SK-N-SH (cell line): ENCODE measurements at regions not wholly inside any gene's neighbourhood (a gene's known extent, or its start where the extent isn't known, plus 50 kb on each side); places are given as distances from the start of the nearest gene placed in this dataset.
"Not testable (repeated sequence)": the region's sequence is repeated elsewhere in the genome, so short reads cannot be mapped to it uniquely, and the experiment has no call there.

Experiments
- CTCF ChIA-PET: fragments of 300-600, 350-600 bp; formaldehyde crosslinking; extraction: SDS; loops from one replicate; lab custom pipeline; 2021; lab: Yijun Ruan, JAX
- POLR2A ChIA-PET: fragments of 350-600 bp; sonication (Branson Sonifier 250); formaldehyde crosslinking; extraction: SDS; loops from one replicate; lab custom pipeline; 2020; ENCODE audit warnings: antibody characterized with exemption, inconsistent platforms; lab: Yijun Ruan, JAX
- DNase-seq: peaks from one replicate; pipeline ENCODE4 v3.0.0; 2012
- H2AFZ ChIP-seq: fragments of 200-600 bp; sonication (generic); 2 replicates; pipeline ENCODE4 v1.8.1; 2016; ENCODE audit warnings: antibody characterized with exemption, mild to moderate bottlenecking, low read depth
- H3F3A ChIP-seq: fragments of 200-600 bp; sonication (generic); replicated peaks from 2 replicates; pipeline ENCODE3; 2016; ENCODE audit warnings: antibody characterized with exemption, mild to moderate bottlenecking; ENCODE audit not compliant: insufficient read depth
- H3K27ac ChIP-seq, 2 experiments: fragments of 200-500 bp in 1 of 2; fragments of 200-600 bp in 1 of 2; sonication (Bioruptor generic) in 1 of 2; sonication (generic), shearing (Covaris generic) in 1 of 2; 2 replicates each; pipeline versions ENCODE4 v1.5.1 to v1.6.1; 2014 to 2016; ENCODE audit warnings: low read depth in 2 of 2, inconsistent platforms in 1 of 2, low read length in 1 of 2, mild to moderate bottlenecking in 1 of 2, mixed read lengths in 1 of 2
- H3K27me3 ChIP-seq: fragments of 200-600 bp; sonication (generic), shearing (Covaris generic); 2 replicates; pipeline ENCODE4 v1.6.1; 2016; ENCODE audit warnings: mixed run types; ENCODE audit not compliant: insufficient read depth
- H3K36me3 ChIP-seq, 2 experiments: fragments of 200-500 bp in 1 of 2; fragments of 200-600 bp in 1 of 2; sonication (Bioruptor generic) in 1 of 2; sonication (generic) in 1 of 2; replicated peaks in 1 of 2; 2 replicates each; pipeline versions ENCODE3 to v1.5.1; 2014 to 2016; ENCODE audit warnings: low read length in 1 of 2, mild to moderate bottlenecking in 1 of 2; ENCODE audit not compliant: insufficient read depth in 2 of 2, control insufficient read depth in 1 of 2
- H3K4me1 ChIP-seq, 2 experiments: fragments of 200-500 bp in 1 of 2; fragments of 200-600 bp in 1 of 2; sonication (Bioruptor generic) in 1 of 2; sonication (generic), shearing (Covaris generic) in 1 of 2; 2 replicates each; pipeline versions ENCODE4 v1.5.1 to v1.6.1; 2014 to 2016; ENCODE audit warnings: low read depth in 1 of 2, low read length in 1 of 2, mixed run types in 1 of 2; ENCODE audit not compliant: insufficient read depth in 2 of 2, control insufficient read depth in 1 of 2
- H3K4me2 ChIP-seq: fragments of 200-600 bp; sonication (generic), shearing (Covaris generic); 2 replicates; pipeline ENCODE4 v1.6.1; 2017; ENCODE audit warnings: mixed run types
- H3K4me3 ChIP-seq, 2 experiments: fragments of 200-500 bp in 1 of 2; fragments of 200-600 bp in 1 of 2; sonication (Bioruptor generic) in 1 of 2; sonication (generic), shearing (Covaris generic) in 1 of 2; 2 replicates each; pipeline versions ENCODE4 v1.5.1 to v1.8.1; 2014 to 2016; ENCODE audit warnings: low read depth in 2 of 2, inconsistent platforms in 1 of 2, low read length in 1 of 2, mild to moderate bottlenecking in 1 of 2, mixed read lengths in 1 of 2, moderate library complexity in 1 of 2
- H3K79me2 ChIP-seq: fragments of 200-600 bp; sonication (generic); 2 replicates; pipeline ENCODE4 v1.8.1; 2017; ENCODE audit warnings: mild to moderate bottlenecking; ENCODE audit not compliant: insufficient read depth
- H3K9ac ChIP-seq: fragments of 200-600 bp; sonication (generic); 2 replicates; pipeline ENCODE4 v1.6.1; 2017; ENCODE audit warnings: mixed run types
- H3K9me2 ChIP-seq: fragments of 200-600 bp; sonication (generic); 2 replicates; pipeline ENCODE4 v1.6.1; 2017; ENCODE audit warnings: mixed run types
- H3K9me3 ChIP-seq: fragments of 200-600 bp; sonication (generic); 2 replicates; pipeline ENCODE4 v1.6.1; 2017; ENCODE audit warnings: mixed run types, mild to moderate bottlenecking, moderate library complexity
- H4K20me1 ChIP-seq: fragments of 200-600 bp; sonication (generic); 2 replicates; pipeline ENCODE4 v1.6.1; 2017; ENCODE audit warnings: mild to moderate bottlenecking, mixed run types; ENCODE audit not compliant: insufficient read depth
- CTCF ChIP-seq: fragments of 200-600 bp; sonication (generic); IDR thresholded peaks from 2 replicates; pipeline ENCODE4 v1.6.1; 2017; ENCODE audit warnings: antibody characterized with exemption, mild to moderate bottlenecking, moderate library complexity
- GATA2 ChIP-seq: sonication (generic); formaldehyde crosslinking; IDR thresholded peaks from 2 replicates; pipeline ENCODE4 v1.5.0; 2020; ENCODE audit warnings: mild to moderate bottlenecking, missing genetic modification reagents
- WGBS: methylation state at CpG from one replicate; pipeline ENCODE4 v1.1.6; 2017; ENCODE audit warnings: low lambda C conversion rate; 5-methylcytosine and 5-hydroxymethylcytosine counted together

GRCh38 chr11:67781967-67782366 lies 107.5 kb upstream of the ALDH3B2 start:
- H3K4me1 ChIP-seq, H3K27ac ChIP-seq, H4K20me1 ChIP-seq, POLR2A ChIA-PET, H3K9me3 ChIP-seq, H2AFZ ChIP-seq, H3K79me2 ChIP-seq, H3K4me3 ChIP-seq, H3K9ac ChIP-seq, H3K27me3 ChIP-seq, H3F3A ChIP-seq, H3K36me3 ChIP-seq, CTCF ChIA-PET, H3K9me2 ChIP-seq, DNase-seq, H3K4me2 ChIP-seq: not testable (repeated sequence)
- WGBS: 80% methylated on average over 2 of the region's 2 CpGs

GRCh38 chr11:67781506-67781905 lies 107.1 kb upstream of the ALDH3B2 start:
- H3K9me3 ChIP-seq, H3K4me1 ChIP-seq, CTCF ChIA-PET, H3K27ac ChIP-seq, H2AFZ ChIP-seq, POLR2A ChIA-PET, H3K36me3 ChIP-seq, H3K4me2 ChIP-seq, H3K9me2 ChIP-seq, DNase-seq, H3K4me3 ChIP-seq, H3F3A ChIP-seq, H3K27me3 ChIP-seq, H4K20me1 ChIP-seq, H3K79me2 ChIP-seq, H3K9ac ChIP-seq: not testable (repeated sequence)
- 70% methylated on average over 2 of the region's 2 CpGs for WGBS

- no peak overlapping the region for H3K27ac ChIP-seq
- CTCF ChIA-PET: no interaction called here
These were observed 105.6 kb upstream of the ALDH3B2 start for GRCh38 chr11:67780056-67780455.

GRCh38 chr11:67779189-67779875 lies 104.9 kb upstream of the ALDH3B2 start:
- H3K9me3 ChIP-seq, H3K36me3 ChIP-seq, H3K9me2 ChIP-seq, H2AFZ ChIP-seq, H3K4me1 ChIP-seq, H3K4me3 ChIP-seq, POLR2A ChIA-PET, H3K79me2 ChIP-seq, H3K27ac ChIP-seq, CTCF ChIA-PET, H3F3A ChIP-seq, H3K27me3 ChIP-seq, H3K9ac ChIP-seq, DNase-seq, H4K20me1 ChIP-seq, H3K4me2 ChIP-seq: not testable (repeated sequence)
- 41% methylated on average over 7 of the region's 7 CpGs for whole genome bisulfite sequencing

More at GRCh38 chr11:67780056-67780455, 105.6 kb upstream of the ALDH3B2 start:
- H3K9me3 ChIP-seq: no peaks in the 10 kb centered on the region
- H3K4me2 ChIP-seq: no peak overlapping the region
- POLR2A ChIA-PET: no interaction called here
- H2AFZ ChIP-seq: no peak overlapping the region
- no peak overlapping the region for H3K9ac ChIP-seq
- H3K4me3 ChIP-seq: no peak overlapping the region
- H3K36me3 ChIP-seq: no peaks in the 10 kb centered on the region
- H3K27me3 ChIP-seq: no peaks in the 10 kb centered on the region; the same call in 1 of the 2 replicates
- 53% methylated on average over 4 of the region's 4 CpGs for WGBS
- no peaks in the 10 kb centered on the region for H3K9me2 ChIP-seq
- H3F3A ChIP-seq: no peaks in the 10 kb centered on the region
- H3K4me1 ChIP-seq: no peaks in the 10 kb centered on the region
- no peaks in the 10 kb centered on the region for H3K79me2 ChIP-seq
- no peaks in the 10 kb centered on the region for H4K20me1 ChIP-seq
- no peak for DNase-seq
- TF ChIP-seq GATA2 (CRISPR knock-in tag): no peak
- TF ChIP-seq CTCF: no peak
